ENCODE measurements at regions not wholly inside any gene's neighbourhood (a gene's known extent, or its start where the extent isn't known, plus 50 kb on each side); places are given as distances from the start of the nearest gene placed in this dataset.

DNA sequence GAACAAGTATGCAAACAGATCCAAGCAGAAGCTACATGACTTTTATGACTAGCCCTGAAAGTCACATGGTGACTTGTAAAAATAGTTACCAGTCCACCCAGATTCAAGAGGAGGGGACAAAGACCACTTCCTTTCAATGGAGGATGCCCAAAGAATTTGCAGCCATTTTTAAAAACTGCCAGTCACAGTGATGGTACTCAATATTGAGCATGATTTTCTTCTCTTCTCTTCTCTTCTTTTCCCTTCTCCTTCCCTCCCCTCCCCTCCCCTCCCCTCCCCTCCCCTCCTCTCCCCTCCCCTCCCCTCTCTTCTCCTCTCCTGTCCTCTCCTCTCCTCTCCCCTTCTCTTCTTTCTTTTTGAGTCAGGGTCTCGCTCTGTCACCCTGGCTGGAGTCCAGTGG lies 286.9 kb downstream of the PARP8 start:
- Mint-ChIP-seq H3K9me3 (no peaks in the 10 kb centered on the region), H3K27ac (no peak overlapping the region), H3K36me3 (no peaks in the 10 kb centered on the region), H3K4me1 (no peaks in the 10 kb centered on the region), H3K4me3 (no peak overlapping the region), H3K27me3 (peaks cover 38% of the 10 kb centered on the region)
- DNase-seq = no peak

DNA sequence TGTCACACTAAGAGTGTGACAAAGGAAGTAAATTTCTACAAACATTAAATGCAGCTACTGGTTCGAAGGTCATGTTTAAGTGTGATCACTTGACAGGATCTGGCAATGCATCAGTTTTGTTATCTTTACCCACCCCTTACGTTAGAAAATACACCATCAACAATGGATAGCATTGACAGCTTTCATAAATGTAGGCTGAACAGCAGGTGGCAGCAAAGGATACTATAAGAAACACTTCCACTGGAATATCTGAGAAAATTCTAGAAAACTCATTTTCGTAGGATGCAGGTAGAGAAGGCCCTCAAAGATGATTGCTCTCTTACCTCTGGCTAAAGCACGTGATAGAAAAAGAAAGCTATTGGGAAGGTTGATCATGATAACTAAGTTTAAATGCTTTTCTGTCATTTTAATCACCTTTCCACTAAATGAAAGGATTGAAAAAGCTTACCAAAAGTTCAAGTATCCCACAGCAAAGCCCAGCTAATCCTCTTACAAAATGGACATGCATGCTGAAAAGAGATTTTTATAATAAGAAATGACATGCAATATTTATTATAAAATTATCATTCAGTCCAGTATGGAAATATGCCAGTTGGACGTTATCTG lies 292.5 kb downstream of the PARP8 start:
- Mint-ChIP-seq H3K4me3 (no peak overlapping the region), H3K27ac (no peak overlapping the region), H3K4me1 (peaks cover 8% of the 10 kb centered on the region), H3K36me3 (no peaks in the 10 kb centered on the region), H3K9me3 (no peaks in the 10 kb centered on the region), H3K27me3 (peaks cover 66% of the 10 kb centered on the region)
- DNase-seq = no peak

DNA sequence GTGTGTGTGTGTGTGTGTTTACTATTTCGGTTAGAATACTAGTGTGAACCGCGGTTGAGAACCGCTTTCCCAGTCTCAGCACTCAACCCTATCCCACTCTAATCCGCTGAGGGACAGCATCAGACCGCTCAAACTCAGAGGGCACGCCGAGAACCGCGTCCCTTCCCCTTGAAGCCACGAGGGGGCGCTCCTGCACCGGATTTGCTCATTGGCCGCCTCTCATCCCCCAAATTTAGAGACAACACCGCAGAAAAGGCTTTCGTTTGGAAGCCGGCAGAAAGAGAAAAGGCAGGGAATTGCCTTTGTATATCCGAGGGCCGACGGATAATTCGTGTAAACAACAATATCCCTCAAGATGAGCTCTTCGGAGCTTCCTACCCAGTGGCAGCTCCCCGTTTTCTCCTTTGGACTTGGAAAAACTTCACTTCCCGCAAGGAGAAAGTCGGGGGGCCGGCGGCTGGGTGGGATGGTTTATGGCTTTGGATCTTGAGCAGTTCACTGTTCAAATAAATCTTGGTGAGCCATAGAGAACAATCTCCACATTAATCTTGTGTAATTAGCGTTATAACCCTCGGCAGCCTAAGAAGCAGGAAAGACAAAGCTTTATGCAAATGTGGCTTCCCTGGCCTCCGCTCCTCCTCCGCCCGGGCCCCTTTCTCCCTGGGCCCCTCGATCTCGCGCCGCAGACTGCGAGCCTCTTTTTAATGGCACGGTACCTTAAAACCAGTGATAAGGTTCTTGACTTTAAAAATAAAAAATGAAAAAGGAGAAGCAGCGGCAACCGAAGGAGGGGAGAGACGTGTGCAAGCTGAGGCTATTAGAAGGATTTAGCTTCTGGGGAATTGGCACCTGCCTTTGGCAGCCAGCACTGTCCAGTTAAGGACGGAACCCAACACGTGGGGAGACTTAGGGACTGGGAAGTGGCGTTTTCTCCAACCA lies 296.8 kb downstream of the PARP8 start:
- DNase-seq = peak; percentile 61
- Mint-ChIP-seq H3K4me3 (peak overlapping the region; percentile 76), H3K9me3 (no peaks in the 10 kb centered on the region), H3K27ac (no peak overlapping the region), H3K27me3 (peaks cover 75% of the 10 kb centered on the region), H3K36me3 (no peaks in the 10 kb centered on the region), H3K4me1 (peaks cover 32% of the 10 kb centered on the region)

DNA sequence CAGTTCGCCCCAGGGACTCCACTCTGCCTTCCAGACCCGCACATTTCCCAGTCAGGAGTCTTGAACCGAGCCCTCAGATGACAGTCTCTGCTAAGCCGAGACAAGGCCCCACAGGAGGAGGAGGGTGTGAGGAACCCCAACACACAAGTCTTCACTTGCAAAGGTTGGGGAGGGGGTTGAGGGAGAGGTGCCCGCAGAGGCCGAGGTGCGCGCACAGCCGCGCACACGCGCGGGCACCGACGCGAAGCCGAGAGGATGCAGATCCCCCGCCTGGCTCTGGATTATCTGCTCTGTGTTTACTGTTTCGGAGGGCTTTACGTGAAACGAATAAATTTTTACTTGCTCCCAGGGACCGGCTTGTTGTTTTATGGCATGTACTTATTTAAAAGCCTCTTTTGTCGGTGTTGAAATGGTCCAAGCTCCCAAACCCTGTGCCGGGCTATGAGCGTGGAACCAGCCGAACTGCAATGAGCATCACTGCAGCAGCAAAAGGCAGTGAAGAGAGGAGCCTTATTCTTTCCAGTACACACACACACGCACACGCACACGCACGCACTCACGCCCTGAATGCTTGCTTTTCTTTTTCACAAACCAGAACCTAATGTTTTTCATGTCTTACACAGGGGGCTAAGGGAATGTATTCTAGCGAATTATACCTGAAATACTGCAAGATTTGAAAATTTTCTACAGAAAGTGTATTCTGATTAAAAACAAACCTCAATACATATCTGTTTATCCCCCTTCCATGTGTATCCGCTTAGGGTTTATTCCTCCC lies 297.7 kb downstream of the PARP8 start:
- H3K4me3 Mint-ChIP-seq = peak overlapping the region; percentile 35
- H3K9me3 Mint-ChIP-seq = no peaks in the 10 kb centered on the region
- peaks cover 76% of the 10 kb centered on the region for H3K27me3 Mint-ChIP-seq
- DNase-seq = no peak
- H3K36me3 Mint-ChIP-seq = peaks cover 2% of the 10 kb centered on the region
- H3K27ac Mint-ChIP-seq = no peak overlapping the region
- peaks cover 37% of the 10 kb centered on the region for H3K4me1 Mint-ChIP-seq

DNA sequence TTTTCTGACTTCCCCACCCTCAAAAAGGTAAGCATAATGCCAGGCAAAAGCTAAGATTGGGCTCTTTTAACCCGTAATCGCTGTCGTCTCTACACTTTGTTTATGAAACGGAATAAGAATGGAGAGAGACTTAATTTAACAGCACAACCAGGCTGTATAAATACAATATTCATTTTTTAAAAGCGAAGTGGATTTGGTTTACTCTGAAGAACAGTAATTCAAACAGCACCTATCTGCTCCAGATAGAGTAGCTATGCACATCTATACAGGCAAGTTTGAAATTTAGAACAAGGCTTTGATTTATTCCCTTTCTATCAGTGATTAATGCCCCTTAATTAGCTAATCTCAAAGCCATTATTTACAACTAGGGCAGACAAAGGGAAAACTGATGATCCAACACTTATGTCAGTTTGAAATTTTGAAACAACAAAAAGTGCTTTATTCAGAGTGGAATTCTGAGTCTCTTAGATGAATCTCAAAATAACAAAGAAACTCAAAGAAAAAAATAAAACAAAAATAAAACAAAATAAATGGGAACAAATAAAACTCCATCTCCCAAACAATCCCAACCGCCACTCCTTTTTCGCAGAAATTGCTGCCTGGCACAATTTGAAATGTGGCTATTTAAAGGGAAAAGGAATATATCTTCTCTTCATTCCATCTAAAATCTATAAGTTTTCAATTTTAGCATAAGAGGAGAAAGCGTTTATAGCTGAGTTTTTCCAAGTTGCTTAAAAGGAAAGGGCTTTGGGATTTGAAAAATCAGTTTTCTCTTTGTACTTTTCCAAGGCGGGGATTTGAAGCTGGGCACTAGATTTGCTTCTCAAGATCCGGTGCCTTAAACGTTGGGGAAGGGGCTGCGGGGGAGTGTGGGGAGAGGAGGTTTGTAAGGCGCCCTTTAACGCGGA lies 298.6 kb downstream of the PARP8 start:
- Mint-ChIP-seq H3K4me3 (no peak overlapping the region), H3K4me1 (peaks cover 40% of the 10 kb centered on the region), H3K27ac (no peak overlapping the region), H3K9me3 (no peaks in the 10 kb centered on the region), H3K36me3 (peaks cover 2% of the 10 kb centered on the region), H3K27me3 (peaks cover 84% of the 10 kb centered on the region)
- no peak for DNase-seq

DNA sequence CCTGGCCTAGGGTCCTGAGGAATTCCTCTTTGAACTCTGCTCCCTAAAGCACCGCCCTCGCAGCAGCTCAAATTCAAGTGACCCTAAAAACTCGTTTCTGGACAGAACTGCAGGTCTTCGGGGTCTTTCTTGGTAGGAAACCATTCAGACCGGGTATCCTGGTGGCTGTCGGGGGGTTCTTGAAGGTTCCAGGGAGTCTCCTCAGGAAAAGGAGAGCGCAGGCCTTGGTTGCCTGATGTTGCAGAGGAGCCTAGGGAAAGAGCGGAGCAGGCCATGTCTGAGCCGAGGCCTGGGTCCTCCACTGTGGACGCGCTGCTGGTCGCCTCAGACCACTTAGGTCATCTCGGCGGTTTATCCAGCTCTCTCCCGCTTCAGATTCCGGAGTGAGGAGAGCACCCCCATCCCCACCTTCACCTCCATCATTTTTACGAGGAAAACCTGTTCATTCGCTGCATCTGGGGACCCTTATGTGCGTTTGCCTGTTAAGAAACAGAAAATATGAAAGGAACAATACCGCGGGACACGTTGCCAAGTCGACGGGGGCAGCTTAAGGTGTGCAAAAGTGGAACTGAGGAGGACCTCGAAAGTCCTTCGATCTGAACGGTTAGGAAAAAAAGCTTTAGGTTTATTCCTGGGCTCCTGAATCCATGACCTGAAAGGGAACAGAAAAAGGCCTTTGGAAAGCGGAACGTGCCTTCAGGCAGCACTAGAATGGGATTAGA lies 299.4 kb downstream of the PARP8 start:
- peaks cover 85% of the 10 kb centered on the region for H3K27me3 Mint-ChIP-seq
- peaks cover 40% of the 10 kb centered on the region for H3K4me1 Mint-ChIP-seq
- H3K9me3 Mint-ChIP-seq = no peaks in the 10 kb centered on the region
- no peak for DNase-seq
- H3K4me3 Mint-ChIP-seq = peak overlapping the region; percentile 32
- no peak overlapping the region for H3K27ac Mint-ChIP-seq
- H3K36me3 Mint-ChIP-seq = peaks cover 2% of the 10 kb centered on the region

DNA sequence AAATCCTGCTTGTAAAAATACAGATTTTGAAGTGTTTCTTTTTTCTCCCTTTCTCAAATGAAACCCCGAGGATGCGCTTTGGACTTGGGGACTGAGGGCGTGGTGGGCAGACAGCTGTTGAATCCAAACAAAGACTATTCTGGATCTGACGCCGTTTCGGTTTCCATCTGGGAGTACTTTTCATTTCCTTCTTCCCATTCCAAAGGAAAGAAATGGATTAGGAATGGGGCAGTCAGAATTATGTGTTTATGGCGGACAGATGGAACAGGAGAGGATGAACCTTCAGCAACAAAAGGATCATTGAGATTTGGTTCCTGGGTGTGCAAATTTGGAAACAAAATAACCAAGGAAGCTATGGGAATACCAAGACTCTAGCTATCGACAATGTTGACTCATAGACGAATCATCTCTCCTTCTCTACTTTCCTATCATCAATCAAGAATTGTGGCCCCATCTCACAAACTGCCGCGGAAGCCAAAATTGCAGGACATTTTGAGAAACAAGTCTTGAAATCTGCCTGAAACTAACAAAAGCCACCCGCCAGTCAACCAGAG lies 300.6 kb downstream of the PARP8 start:
- no peaks in the 10 kb centered on the region for H3K9me3 Mint-ChIP-seq
- H3K27me3 Mint-ChIP-seq = peaks cover 86% of the 10 kb centered on the region
- no peak overlapping the region for H3K27ac Mint-ChIP-seq
- peak overlapping the region; percentile 65 for H3K4me3 Mint-ChIP-seq
- no peak for DNase-seq
- peaks cover 2% of the 10 kb centered on the region for H3K36me3 Mint-ChIP-seq
- peaks cover 40% of the 10 kb centered on the region for H3K4me1 Mint-ChIP-seq

DNA sequence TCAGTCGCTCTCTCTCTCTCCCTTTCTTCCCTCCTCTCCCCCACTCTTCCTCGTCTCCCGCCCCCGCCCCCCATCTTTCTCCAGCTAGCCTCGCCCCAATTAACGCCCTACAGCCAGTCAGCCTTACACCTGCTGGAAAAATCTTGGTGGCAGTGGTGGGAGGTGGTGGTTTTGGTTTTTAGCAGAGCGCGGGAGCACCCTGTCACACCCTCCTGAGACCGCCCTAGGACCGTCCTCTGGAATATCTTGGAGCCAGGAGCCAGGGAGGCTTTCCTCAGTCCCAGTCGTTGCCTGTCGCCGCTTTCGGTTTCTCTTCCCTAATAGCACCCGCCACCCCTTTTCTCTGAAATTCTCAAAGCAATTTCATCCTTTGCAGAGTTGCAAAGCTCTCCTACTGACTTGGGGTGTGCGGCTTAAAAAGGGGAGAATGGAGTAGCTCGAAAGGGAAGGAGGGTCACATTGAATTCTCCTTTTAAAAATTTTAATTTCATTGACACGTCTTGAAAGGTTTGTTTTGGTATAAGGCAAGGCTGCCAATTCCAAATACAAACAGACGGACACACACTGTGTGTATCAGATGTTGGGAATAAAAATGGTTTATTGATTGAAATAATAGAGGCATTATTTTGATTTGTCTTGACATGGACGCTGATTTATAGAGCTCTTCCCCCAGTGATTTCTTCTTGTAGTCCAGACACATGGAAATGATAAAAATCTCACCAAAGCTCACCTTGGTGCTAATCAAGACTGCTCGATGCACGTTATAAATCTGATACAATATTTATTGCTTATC lies 301.3 kb downstream of the PARP8 start:
- peak overlapping the region; percentile 65 for H3K4me3 Mint-ChIP-seq
- DNase-seq = no peak
- no peaks in the 10 kb centered on the region for H3K9me3 Mint-ChIP-seq
- peaks cover 86% of the 10 kb centered on the region for H3K27me3 Mint-ChIP-seq
- no peak overlapping the region for H3K27ac Mint-ChIP-seq
- H3K36me3 Mint-ChIP-seq = peaks cover 2% of the 10 kb centered on the region
- peaks cover 40% of the 10 kb centered on the region for H3K4me1 Mint-ChIP-seq

DNA sequence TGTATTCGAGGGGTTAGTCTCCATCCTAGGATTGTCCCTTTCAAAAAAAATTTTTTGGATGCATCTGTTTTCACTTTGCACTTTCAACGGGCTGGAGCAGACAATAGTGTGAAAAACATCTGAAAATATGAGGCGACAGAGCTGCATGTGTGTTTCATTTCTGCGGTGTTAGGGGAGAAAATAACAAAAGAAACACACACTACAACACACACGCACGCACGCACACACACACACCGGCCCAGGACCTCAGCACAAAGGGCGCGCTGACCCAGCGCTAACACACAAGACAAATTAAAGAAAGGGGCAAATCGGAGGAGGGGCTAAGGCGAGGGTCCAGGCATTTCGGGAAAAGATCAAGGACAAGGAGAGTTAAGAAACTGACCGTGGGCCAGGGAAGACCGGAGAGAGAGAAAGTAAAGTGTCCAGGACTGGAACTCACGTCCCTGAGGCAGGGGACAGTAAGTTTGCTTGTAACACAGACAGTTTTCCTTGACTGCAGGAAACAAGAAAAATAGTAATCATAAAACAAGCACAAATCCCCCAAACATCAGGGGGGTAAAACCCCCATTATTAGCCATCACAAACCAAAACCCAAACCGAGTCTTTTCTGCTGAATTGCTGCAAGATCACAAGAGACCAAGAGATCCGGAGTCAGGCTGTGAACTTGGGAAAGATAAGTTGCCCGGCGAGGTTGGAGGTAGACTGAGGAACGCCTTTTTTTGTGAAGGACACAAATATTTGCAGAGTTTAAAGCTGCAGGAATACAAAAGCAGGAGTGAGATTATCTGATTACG lies 302.1 kb downstream of the PARP8 start:
- Mint-ChIP-seq H3K27me3 (peaks cover 79% of the 10 kb centered on the region), H3K27ac (no peak overlapping the region), H3K4me3 (peak overlapping the region; percentile 59), H3K4me1 (peaks cover 33% of the 10 kb centered on the region), H3K9me3 (no peaks in the 10 kb centered on the region), H3K36me3 (peaks cover 2% of the 10 kb centered on the region)
- DNase-seq = no peak

DNA sequence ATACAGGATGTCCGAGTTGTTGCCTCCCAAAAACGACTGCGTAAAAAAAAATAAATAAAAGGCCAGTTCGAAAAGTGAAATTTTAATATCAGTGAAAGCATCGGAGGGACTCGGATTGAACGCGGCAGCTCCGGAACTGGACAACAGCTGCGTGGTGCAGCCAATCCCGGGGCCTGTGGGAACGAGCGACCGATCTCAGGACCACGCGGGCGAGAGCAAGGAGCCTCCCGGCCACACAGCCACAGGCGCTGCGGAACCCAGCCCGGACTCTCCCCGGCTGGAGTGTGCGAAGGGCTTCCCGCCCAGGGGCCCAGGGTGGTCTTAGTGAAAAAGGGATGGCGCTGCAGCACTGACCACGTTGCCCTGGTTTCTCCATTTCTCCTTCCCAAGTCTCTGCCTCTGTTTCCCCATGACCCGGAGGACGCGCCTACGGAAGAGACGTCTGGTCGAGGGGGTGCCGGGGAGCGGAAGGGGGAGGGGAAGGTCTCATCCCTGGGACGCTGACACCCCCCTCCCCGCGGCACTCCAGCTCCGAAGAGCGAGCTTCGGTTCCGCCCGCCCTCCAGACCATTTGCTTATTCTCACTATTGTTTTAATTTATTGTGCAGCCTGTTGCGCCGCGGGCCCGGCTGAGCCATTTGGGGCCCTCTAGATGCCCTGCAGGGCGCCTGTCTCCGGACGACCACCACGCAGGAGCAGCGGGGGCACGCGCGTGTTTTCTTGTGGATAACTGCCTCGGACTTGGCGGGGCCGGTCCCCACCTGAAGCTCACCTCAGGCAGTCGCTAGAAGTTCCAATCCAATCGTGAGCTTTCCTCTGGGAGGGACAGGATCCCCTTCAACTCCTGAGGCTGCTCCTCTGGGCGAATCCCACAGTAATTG lies 303.0 kb downstream of the PARP8 start:
- peak overlapping the region; percentile 35 for H3K4me3 Mint-ChIP-seq
- H3K4me1 Mint-ChIP-seq = peaks cover 28% of the 10 kb centered on the region
- DNase-seq = no peak
- no peak overlapping the region for H3K27ac Mint-ChIP-seq
- H3K9me3 Mint-ChIP-seq = no peaks in the 10 kb centered on the region
- peaks cover 2% of the 10 kb centered on the region for H3K36me3 Mint-ChIP-seq
- H3K27me3 Mint-ChIP-seq = peaks cover 77% of the 10 kb centered on the region

DNA sequence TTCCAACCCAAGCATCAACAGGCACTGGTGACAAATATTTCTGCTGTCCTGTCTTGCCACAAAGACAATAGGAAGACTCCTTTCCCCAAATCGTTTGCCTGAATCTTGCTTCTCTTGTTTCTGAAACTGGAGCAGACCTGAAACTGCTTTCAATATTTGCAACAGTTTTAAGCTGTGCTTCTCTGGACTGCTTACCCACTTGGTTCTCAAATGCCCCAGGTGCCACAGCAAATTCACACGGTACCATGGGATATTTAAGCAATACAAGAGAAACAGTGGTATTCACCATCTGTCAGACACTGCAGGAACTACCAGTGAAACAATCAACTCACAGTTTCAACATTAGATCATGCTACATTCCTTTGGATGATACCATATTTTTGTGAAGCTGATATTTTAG lies 309.4 kb downstream of the PARP8 start:
- no peaks in the 10 kb centered on the region for H3K4me1 Mint-ChIP-seq
- no peak overlapping the region for H3K4me3 Mint-ChIP-seq
- no peaks in the 10 kb centered on the region for H3K9me3 Mint-ChIP-seq
- no peak overlapping the region for H3K27ac Mint-ChIP-seq
- H3K27me3 Mint-ChIP-seq = peaks cover 41% of the 10 kb centered on the region
- DNase-seq = no peak
- H3K36me3 Mint-ChIP-seq = no peaks in the 10 kb centered on the region

DNA sequence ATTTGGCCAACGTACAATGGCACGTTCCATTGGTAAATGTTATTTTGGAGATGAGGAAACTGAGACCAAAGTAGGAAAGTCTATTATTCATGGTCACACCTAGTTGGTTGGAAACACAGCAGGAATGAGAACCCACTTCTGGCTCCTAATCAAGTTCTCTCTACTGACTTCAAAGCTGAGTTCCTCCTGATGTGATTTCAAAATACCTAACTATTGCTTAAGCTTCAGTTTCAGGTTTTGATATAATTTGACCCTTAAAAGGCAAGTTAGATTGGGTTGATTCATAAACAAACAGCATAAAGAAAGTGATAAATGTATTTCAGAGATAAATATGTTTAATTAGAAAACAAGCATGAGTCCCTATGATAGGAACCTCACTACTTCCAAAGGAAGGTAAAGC lies 312.5 kb downstream of the PARP8 start:
- Mint-ChIP-seq H3K36me3 (no peaks in the 10 kb centered on the region), H3K27me3 (peaks cover 34% of the 10 kb centered on the region), H3K9me3 (no peaks in the 10 kb centered on the region), H3K4me3 (no peak overlapping the region), H3K4me1 (no peaks in the 10 kb centered on the region), H3K27ac (no peak overlapping the region)
- no peak for DNase-seq
